H9 (cell line): ENCODE measurements at regions not wholly inside any gene's neighbourhood (a gene's known extent, or its start where the extent isn't known, plus 50 kb on each side); places are given as distances from the start of the nearest gene placed in this dataset.

Experiments used
- DNase-seq: peaks from one replicate; pipeline ENCODE4 v3.0.0-alpha.2; 2017
- H2AFZ ChIP-seq: one replicate; pipeline ENCODE4 v1.6.1; 2013; ENCODE audit warnings: mild to moderate bottlenecking, low read length, control low read depth, moderate library complexity
- H2AK5ac ChIP-seq: 2 replicates; pipeline ENCODE4 v1.6.1; 2013; ENCODE audit warnings: low read length, control low read depth, mixed read lengths; ENCODE audit not compliant: insufficient read length
- H2BK120ac ChIP-seq: one replicate; pipeline ENCODE4 v1.6.1; 2013; ENCODE audit warnings: low read depth, mild to moderate bottlenecking, low read length, control low read depth, inconsistent platforms; ENCODE audit not compliant: poor library complexity, severe bottlenecking
- H2BK12ac ChIP-seq: 2 replicates; pipeline ENCODE4 v1.6.1; 2013; ENCODE audit warnings: low read length, control low read depth, mixed read lengths, low read depth; ENCODE audit not compliant: insufficient read length
- H2BK15ac ChIP-seq: 2 replicates; pipeline ENCODE4 v1.6.1; 2013; ENCODE audit warnings: low read depth, low read length, control low read depth
- H2BK20ac ChIP-seq: one replicate; pipeline ENCODE4 v1.6.1; 2013; ENCODE audit warnings: low read depth, mild to moderate bottlenecking, low read length, control low read depth, inconsistent platforms; ENCODE audit not compliant: poor library complexity, severe bottlenecking
- H2BK5ac ChIP-seq: 2 replicates; pipeline ENCODE4 v1.6.1; 2013; ENCODE audit warnings: low read length, control low read depth, mixed read lengths; ENCODE audit not compliant: insufficient read length
- H3K14ac ChIP-seq: 2 replicates; pipeline ENCODE4 v1.6.1; 2013; ENCODE audit warnings: low read length, control low read depth; ENCODE audit not compliant: insufficient read depth
- H3K18ac ChIP-seq: 2 replicates; pipeline ENCODE4 v1.6.1; 2013; ENCODE audit warnings: low read depth, mild to moderate bottlenecking, mixed read lengths, low read length, control low read depth; ENCODE audit not compliant: insufficient read length
- H3K23ac ChIP-seq: 2 replicates; pipeline ENCODE4 v1.6.1; 2013; ENCODE audit warnings: low read length, control low read depth, mixed read lengths, low read depth; ENCODE audit not compliant: insufficient read length
- H3K23me2 ChIP-seq: 2 replicates; pipeline ENCODE4 v1.6.1; 2013; ENCODE audit warnings: low read depth, mild to moderate bottlenecking, mixed read lengths, low read length, control low read depth; ENCODE audit not compliant: insufficient read length, poor library complexity, severe bottlenecking
- H3K27ac ChIP-seq: 2 replicates; pipeline ENCODE4 v1.5.1; 2013; ENCODE audit warnings: low read length, control low read depth, mixed read lengths, low read depth; ENCODE audit not compliant: insufficient read length
- H3K27me3 ChIP-seq: 2 replicates; pipeline ENCODE4 v1.6.1; 2013; ENCODE audit warnings: low read length, control low read depth, inconsistent platforms; ENCODE audit not compliant: insufficient read depth
- H3K4ac ChIP-seq: 2 replicates; pipeline ENCODE4 v1.6.1; 2013; ENCODE audit warnings: low read depth, mild to moderate bottlenecking, control low read depth, inconsistent platforms, low read length, moderate library complexity
- H3K4me1 ChIP-seq: 2 replicates; pipeline ENCODE4 v1.6.1; 2013; ENCODE audit warnings: low read length, control low read depth, inconsistent platforms; ENCODE audit not compliant: insufficient read depth
- H3K4me2 ChIP-seq: 2 replicates; pipeline ENCODE4 v1.6.1; 2013; ENCODE audit warnings: low read length, control low read depth, mixed read lengths; ENCODE audit not compliant: insufficient read length, insufficient read depth
- H3K56ac ChIP-seq: 2 replicates; pipeline ENCODE4 v1.6.1; 2013; ENCODE audit warnings: low read depth, mild to moderate bottlenecking, mixed read lengths, low read length, control low read depth; ENCODE audit not compliant: insufficient read length
- H3K79me1 ChIP-seq: 2 replicates; pipeline ENCODE4 v1.6.1; 2013; ENCODE audit warnings: low read depth, mild to moderate bottlenecking, moderate library complexity, low read length, control low read depth, inconsistent platforms; ENCODE audit not compliant: insufficient read depth, poor library complexity, severe bottlenecking
- H3K79me2 ChIP-seq: 2 replicates; pipeline ENCODE4 v1.6.1; 2013; ENCODE audit warnings: low read length, control low read depth, inconsistent platforms; ENCODE audit not compliant: insufficient read depth
- H3K9ac ChIP-seq: 2 replicates; pipeline ENCODE4 v1.6.1; 2013; ENCODE audit warnings: low read length, control low read depth, mixed read lengths; ENCODE audit not compliant: insufficient read length; ENCODE audit errors: extremely low read depth
- H3K9me3 ChIP-seq: one replicate; pipeline ENCODE4 v1.6.1; 2013; ENCODE audit warnings: low read depth, low read length, inconsistent platforms; ENCODE audit not compliant: control insufficient read depth
- H3T11ph ChIP-seq: one replicate; pipeline ENCODE4 v1.6.1; 2013; ENCODE audit warnings: mild to moderate bottlenecking, low read length, control low read depth, inconsistent platforms
- H4K20me1 ChIP-seq: one replicate; pipeline ENCODE4 v1.6.1; 2013; ENCODE audit not compliant: control insufficient read depth, insufficient read length, insufficient read depth
- H4K5ac ChIP-seq: 2 replicates; pipeline ENCODE4 v1.6.1; 2013; ENCODE audit warnings: low read depth, mild to moderate bottlenecking, mixed read lengths, low read length, control low read depth; ENCODE audit not compliant: insufficient read length
- H4K8ac ChIP-seq: replicated peaks from 2 replicates; pipeline ENCODE4 v1.6.1; 2013; ENCODE audit warnings: low read length, control low read depth, mixed read lengths, low read depth; ENCODE audit not compliant: insufficient read length
- H4K91ac ChIP-seq: 2 replicates; pipeline ENCODE4 v1.6.1; 2013; ENCODE audit warnings: low read depth, mild to moderate bottlenecking, moderate library complexity, mixed read lengths, low read length, control low read depth; ENCODE audit not compliant: insufficient read length
- H3K27ac Mint-ChIP-seq, 3 experiments: 2 replicates in 2 of 3; 3 replicates in 1 of 3; pipeline ENCODE4 v1.8.0; 2020 to 2021; ENCODE audit warnings: mixed read lengths in 3 of 3, mild to moderate bottlenecking in 1 of 3, moderate library complexity in 1 of 3
- H3K27me3 Mint-ChIP-seq: 2 replicates; pipeline ENCODE4 v1.8.0; 2021; ENCODE audit warnings: low read depth, mild to moderate bottlenecking, moderate library complexity, mixed read lengths
- H3K36me3 Mint-ChIP-seq, 3 experiments: 2 replicates in 2 of 3; 3 replicates in 1 of 3; pipeline ENCODE4 v1.8.0; 2020 to 2021; ENCODE audit warnings: low read depth in 3 of 3, mixed read lengths in 3 of 3; ENCODE audit not compliant: insufficient read depth in 1 of 3
- H3K4me1 Mint-ChIP-seq, 2 experiments: 2 replicates each; pipeline ENCODE4 v1.8.0; 2020; ENCODE audit warnings: mixed read lengths in 2 of 2
- H3K4me3 Mint-ChIP-seq, 2 experiments: 2 replicates in 1 of 2; 3 replicates in 1 of 2; pipeline ENCODE4 v1.8.0; 2020 to 2021; ENCODE audit warnings: mild to moderate bottlenecking in 2 of 2, mixed read lengths in 2 of 2, moderate library complexity in 1 of 2
- H3K9me3 Mint-ChIP-seq, 2 experiments: 2 replicates in 1 of 2; 3 replicates in 1 of 2; pipeline ENCODE4 v1.8.0; 2020; ENCODE audit warnings: mild to moderate bottlenecking in 2 of 2, mixed read lengths in 2 of 2, moderate library complexity in 1 of 2
- CTCF ChIP-seq: fragments of 200-600 bp; sonication (generic); conservative IDR thresholded peaks from 3 replicates; pipeline ENCODE4 v1.8.0; 2021; ENCODE audit warnings: antibody characterized with exemption, mild to moderate bottlenecking
- WGBS: extraction: QIAGEN DNeasy Blood & Tissue Kit; methylation state at CpG from one replicate; pipeline ENCODE4 v1.1.7; 2013; ENCODE audit warnings: missing lambda C conversion rate, low lambda C conversion rate, mixed read lengths; ENCODE audit not compliant: insufficient read length; ENCODE audit errors: extremely low coverage; 5-methylcytosine and 5-hydroxymethylcytosine counted together

- no peak overlapping the region for H3T11ph ChIP-seq
- no peak overlapping the region for H2BK12ac ChIP-seq
- no peak overlapping the region for H4K8ac ChIP-seq
- no peaks in the 10 kb centered on the region for H3K79me2 ChIP-seq
- peak overlapping the region in 1 of 2 experiments; percentile 36; a peak in 1 of 5 replicates for H3K4me3 Mint-ChIP-seq
- H3K56ac ChIP-seq, result no peak overlapping the region
- H2BK5ac ChIP-seq, result no peak overlapping the region
- H4K20me1 ChIP-seq, result no peaks in the 10 kb centered on the region
- no peaks in the 10 kb centered on the region for H3K27me3 ChIP-seq
- no peak overlapping the region for H3K23ac ChIP-seq
- no peak overlapping the region for H3K4me2 ChIP-seq
- no CpG with 5 or more reads among the region's 3 CpGs for WGBS
- H3K27ac ChIP-seq, result no peak overlapping the region
- H3K18ac ChIP-seq, result no peak overlapping the region
- H3K9ac ChIP-seq, result no peak overlapping the region
- H3K79me1 ChIP-seq, result no peaks in the 10 kb centered on the region
- H2BK15ac ChIP-seq, result no peak overlapping the region
- H3K4me1 Mint-ChIP-seq, result peaks cover 34 to 46% of the 10 kb centered on the region in 2 experiments
- no peaks in the 10 kb centered on the region for H3K23me2 ChIP-seq
- H2BK20ac ChIP-seq, result no peak overlapping the region
- no peak for TF ChIP-seq CTCF
- peaks cover 2% of the 10 kb centered on the region; the same call in 1 of the 2 replicates for H3K4me1 ChIP-seq
- H3K14ac ChIP-seq, result no peak overlapping the region
- no peak overlapping the region for H2AK5ac ChIP-seq
- H3K27ac Mint-ChIP-seq, result no peak overlapping the region; a peak in 1 of 7 replicates
- H3K9me3 Mint-ChIP-seq, result no peaks in the 10 kb centered on the region; a peak in 2 of 5 replicates
- no peak overlapping the region for H2BK120ac ChIP-seq
- peaks cover 10% of the 10 kb centered on the region for H3K27me3 Mint-ChIP-seq
- no peak for DNase-seq
- H3K4ac ChIP-seq, result no peak overlapping the region
- no peak overlapping the region for H2AFZ ChIP-seq
- H4K91ac ChIP-seq, result no peak overlapping the region
- no peak overlapping the region for H4K5ac ChIP-seq
- H3K9me3 ChIP-seq, result no peaks in the 10 kb centered on the region
- no peaks in the 10 kb centered on the region for H3K36me3 Mint-ChIP-seq
Measured at GRCh38 chr20:51121901-51122412, 99.0 kb upstream of the KCNG1 start.
